Right forelimb (tissue), 1 donor: ENCODE measurements at regions not wholly inside any gene's neighbourhood (a gene's known extent, or its start where the extent isn't known, plus 50 kb on each side); places are given as distances from the start of the nearest gene placed in this dataset.

Source experiments
- DNase-seq: peaks from one replicate; pipeline ENCODE4 v3.0.0-alpha.2; 2018

- DNase-seq = no peak
Measured at GRCh38 chr6:43900916-43901732, 131.1 kb downstream of the VEGFA start.

DNA sequence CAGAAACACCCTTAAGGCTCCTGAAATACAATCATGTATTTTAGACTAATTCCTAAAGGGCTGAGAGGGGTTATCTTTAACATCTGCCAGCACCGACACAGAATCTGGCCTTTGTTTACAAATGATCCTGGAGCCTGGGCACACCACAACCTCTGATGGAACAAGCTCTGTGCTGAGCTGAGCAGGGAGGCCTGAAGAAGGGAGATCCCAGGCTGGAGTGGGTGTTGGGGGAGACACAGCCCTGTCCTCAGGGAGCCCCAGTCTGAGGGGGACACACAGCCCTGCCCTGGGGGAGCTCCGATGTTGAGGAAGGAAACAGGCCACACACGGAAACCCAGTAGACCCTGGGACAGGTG lies 130.5 kb downstream of the VEGFA start:
- DNase-seq = no peak

GRCh38 chr6:43899830-43900229 lies 129.8 kb downstream of the VEGFA start:
- DNase-seq = no peak

DNA sequence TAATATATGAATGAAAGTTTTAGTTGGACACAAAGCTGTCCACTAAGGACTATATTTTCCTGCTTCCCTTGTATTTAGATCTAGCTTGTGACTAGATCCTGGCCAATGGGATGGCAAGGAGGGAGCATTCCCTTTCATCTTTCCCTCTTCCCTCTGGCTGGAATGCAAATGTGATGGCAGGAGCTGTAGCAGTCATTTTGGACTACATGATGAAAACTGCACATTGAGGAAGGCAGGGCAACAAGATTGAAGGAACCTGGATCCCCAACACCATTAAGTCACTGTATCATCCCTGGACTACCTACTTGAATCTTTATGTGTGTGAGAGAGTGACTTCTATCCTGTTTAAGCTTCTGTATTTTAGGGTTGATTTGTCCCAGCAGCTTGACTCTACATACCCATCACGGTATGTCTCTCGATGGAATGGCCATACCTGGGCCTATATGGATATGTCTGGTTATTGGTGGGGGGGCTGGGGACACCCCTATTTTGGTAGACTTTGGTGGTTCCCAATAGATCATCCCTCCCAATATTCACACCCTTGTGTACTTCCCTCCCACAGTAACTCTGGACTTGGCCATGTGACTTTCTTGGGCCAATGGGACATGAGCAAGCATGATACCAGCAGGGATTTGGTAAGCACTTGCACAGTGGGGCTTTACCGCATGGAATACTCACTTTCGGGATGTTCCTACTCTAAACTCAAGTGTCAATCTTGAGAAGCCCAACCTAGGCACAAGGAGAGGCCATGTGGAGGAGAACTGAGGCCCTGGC lies 128.5 kb downstream of the VEGFA start:
- DNase-seq = no peak

DNA sequence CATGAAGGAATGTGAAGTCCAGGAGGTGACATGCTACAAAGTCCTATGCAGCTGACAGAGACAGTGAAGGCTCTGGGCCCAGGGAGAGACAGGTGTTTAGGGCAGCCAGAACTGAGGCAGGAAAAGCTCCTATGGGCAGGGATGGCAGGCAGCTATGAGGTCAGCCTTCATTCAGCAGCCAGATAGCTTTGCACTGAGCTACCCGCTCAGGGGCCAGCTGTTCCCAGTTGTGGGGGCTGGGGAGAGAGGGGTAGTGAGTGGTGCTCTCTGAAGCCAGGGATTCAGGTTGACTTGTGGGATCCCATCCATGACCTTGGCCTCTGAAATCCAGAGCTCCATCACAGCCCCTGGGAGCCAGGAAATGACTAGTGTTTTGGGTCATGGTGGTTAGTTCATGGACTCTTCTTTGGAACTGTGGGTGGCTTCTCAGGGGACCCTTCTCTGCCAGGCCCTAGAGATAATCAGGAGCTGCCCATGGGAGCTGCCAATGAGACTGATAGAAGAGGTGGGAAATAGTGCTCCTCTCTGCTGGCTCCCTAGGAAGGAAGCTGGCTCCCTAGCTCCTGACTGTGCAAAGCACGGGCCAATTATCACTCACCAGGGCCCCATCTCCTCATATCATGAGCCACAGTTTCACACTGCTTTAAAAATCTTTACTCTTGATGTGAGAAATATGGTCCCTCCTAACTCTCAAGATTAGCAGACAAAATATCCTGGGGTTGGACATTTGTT lies 127.7 kb downstream of the VEGFA start:
- DNase-seq = no peak

- no peak for DNase-seq
Measured at GRCh38 chr6:43896329-43897255, 126.6 kb downstream of the VEGFA start.

GRCh38 chr6:43895656-43896328 lies 125.8 kb downstream of the VEGFA start:
- DNase-seq = no peak

DNA sequence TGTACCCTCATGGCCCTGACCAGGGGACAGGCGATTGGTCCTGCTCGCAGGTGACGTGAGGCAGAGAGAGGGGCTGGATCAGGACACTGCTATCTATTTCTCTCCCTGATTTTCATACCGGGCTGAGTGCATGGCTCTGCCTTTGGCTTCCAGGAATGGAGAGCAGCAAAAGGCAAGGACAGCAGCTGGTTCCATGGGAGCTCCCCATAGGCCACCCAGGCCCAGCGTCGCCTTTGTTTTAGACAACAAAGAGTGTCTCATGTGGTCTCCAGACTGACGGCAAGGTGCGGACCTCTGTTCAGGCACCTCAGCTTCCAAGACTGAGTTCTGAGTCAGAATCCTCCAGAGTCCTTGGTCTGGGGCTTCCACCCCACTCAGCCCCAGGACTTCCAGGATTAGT lies 123.1 kb downstream of the VEGFA start:
- DNase-seq = no peak

GRCh38 chr6:43891072-43891870 lies 121.3 kb downstream of the VEGFA start:
- DNase-seq = no peak

GRCh38 chr6:43890197-43891062 lies 120.4 kb downstream of the VEGFA start:
- no peak for DNase-seq

DNA sequence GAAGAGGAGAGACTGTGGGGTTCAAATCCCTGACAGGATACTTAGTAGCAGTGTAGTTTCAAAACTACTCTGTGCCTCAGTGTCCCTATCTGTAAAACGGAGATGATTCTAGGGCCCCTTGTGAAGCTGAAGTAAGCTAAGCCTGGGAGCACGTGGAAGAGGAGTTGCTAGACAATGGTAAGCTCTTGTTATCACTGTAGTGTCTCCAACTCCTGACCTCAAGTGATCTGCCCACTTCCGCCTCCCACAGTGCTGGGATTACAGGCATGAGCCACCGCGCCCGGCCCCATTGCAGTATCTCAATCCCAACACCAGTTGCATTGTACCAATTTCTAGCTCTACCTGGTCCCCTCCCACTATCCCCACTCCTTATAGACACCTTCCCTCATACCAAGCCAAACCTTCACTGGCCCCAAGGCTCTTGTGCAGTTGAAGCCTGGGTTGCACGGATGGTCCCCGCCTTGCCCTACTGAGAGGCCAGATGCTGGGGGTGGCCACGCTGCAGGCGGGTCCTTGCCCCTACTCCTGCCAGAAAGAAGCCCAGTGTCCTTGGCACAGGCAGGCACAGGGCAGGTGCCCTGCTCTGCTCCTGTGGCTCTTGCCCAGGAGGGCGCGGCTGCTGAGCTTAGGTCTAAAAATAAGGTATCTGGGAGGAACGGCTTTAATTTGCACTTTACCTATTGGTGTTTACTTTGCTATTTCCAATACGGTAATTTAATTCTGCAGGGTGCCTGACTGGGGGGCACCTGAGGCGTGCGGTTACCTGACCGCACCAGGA lies 118.1 kb downstream of the VEGFA start:
- no peak for DNase-seq

DNA sequence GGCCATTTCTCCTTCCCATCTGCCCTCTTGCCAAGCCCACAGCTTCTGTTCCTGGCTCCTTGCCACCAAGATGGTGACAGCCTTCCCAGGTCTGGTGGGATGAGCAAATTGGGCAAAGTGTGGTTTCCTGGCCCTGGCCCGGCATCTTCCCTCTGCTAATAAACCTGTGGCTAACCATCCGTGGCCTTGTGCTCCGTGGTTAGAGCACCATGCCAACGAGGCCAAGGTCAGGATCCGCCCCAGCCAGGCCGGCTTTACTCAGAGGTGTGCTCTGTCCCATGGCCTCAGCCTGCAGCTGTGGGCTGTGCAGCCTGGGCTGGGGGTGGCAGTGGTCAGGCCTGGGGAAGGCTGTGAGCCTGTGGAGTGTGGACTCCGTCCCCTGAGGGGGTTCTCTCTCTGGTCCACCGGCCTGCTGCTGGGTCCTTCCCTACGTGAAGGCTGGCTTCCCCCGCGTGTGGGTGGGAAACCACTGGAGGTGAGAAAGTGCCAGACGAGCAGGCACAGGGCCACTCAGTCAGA lies 117.4 kb downstream of the VEGFA start:
- DNase-seq = no peak

DNA sequence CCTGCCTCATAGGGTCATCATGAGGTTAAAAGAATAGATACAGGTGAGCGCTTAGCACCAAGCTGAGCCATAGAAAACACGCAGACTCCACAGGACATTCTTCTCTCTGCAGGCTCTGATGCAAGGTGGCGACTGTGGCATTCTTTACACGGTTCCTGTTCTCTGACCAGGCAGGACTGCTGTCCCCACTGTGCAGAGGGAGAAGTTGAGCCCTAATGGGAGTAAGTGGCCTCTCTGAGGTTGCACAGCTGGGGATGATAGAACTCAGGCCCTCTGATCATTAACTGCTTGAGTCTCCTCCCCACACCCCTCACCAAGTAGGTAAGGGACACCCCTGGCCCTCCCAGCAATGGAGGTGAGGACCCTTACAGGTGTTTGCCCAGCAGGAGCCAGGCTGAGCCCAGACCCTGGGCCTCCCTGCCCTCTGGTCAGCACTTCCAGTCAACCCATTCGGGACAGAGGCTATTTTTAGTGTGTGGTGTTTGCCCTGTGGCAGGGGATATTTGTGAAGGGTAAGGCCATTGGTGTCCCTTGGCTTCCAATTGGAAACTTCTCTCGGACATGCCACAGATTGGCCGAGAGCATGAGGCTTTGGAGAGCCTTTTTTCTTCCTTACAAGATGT lies 116.8 kb downstream of the VEGFA start:
- DNase-seq = no peak

DNA sequence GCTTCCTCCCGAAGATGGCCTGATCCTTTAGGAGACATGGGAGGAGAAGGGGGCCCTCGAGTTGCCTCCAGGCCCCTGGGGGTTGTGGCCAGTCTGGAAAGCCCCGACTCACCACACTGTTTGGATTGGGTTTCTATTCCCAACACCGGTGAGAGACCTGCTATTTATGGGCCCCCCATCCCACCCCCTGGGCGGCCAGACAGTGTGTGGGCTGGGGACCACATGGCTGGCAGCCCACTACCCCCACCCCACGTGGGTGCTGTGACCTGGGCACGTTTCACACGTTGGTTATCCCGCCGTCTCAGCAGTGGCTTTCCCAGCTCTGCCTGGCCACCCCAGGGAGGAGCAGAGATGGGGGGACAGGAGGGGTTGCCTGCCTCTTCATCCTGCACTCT lies 116.1 kb downstream of the VEGFA start:
- DNase-seq = no peak

DNA sequence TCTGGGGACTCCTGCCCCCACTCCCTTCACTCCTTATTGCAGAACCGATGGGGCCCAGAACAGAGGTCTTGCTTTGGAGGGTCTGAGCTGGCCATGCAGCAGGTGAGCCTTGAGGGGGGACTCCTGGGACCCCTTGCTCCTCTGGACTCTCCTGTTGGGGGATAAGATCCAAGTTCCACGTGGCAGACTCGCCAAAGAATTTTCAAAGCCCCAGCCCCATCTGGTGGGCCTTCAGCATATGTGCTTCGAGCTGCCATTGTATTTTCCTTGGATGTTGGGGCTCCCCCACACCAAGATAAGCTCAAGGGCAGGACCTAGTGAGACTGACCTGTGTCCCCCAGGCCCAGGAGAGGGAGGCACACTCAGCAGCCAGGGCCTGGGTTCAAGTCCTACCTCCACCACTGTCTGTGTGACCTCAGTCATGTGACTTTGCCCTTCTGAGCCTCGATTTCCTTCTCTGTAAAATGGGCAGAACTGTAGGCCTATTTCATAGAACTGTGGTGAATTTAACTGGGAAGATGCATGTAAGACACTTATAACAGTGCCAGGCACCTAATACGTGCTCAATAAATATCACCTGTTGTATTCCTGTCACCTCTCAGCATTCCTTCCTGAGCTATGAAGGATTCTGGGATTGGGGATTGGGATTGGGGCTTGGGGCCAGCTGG lies 115.5 kb downstream of the VEGFA start:
- DNase-seq = no peak

DNA sequence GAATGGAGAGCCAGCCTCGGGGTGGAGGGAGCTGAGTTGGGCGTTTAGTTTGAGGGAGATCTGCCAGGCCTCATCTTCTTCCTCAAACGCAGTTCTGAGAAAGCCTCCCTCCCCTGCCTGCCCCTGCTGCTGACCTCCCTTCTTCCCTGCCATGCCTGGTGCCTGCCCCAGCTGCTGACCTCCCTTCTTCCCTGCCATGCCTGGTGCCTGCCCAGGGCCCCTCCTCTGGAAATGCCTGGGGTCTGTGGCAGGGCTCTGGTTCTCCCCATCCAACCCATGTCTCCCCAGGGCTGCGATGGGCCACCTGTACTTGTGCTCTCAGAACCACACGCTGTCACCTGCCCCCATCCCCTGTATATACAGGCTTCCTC lies 114.6 kb downstream of the VEGFA start:
- DNase-seq = no peak

DNA sequence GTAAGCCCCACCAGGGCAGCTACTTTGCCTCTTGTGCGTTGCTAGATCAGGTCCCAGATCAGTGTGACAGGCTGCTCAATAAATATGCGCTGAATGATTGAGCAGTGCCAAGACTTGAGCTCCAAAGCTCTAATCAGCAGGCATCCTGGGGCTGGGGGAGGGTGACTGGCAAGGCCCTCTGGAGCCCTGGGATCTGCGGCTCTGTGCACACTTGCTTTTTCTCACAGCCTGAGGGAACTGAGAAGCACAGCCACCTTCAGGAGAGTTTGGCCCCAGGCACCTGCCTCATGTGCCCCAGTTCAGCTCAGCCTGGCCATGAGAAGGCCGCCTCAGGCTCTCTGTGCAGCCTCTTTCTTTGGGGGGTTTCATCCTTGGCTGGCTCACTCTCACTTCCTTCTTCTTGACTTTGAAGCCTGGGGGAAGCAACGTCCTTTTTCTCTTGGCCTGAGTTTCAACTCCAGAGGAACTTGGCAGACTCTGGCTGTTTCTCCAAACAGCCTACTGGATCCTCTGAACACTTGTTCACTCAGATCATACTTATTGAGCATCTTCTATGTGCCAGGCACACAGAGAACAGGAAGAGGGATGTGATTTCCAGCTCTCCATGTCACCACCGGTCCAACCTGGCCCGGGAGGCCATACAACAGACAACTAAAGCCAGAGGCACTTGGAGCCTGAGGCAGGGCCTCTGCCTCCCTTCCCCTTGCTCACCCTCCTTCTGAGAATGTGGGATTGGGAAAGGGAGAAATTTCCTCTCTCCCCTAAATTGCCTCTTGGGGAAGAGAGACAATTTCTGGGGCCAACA lies 114.0 kb downstream of the VEGFA start:
- no peak for DNase-seq
